NCI-H1417 treated with DMSO at 0.1 percent for 48 hours (cell line): ENCODE measurements at regions not wholly inside any gene's neighbourhood (a gene's known extent, or its start where the extent isn't known, plus 50 kb on each side); places are given as distances from the start of the nearest gene placed in this dataset.
"Not testable (repeated sequence)": the region's sequence is repeated elsewhere in the genome, so short reads cannot be mapped to it uniquely, and the experiment has no call there.

Source experiments
- DNase-seq: peaks from one replicate; lab custom pipeline; 2025; lab: John Stamatoyannopoulos, UW

DNA sequence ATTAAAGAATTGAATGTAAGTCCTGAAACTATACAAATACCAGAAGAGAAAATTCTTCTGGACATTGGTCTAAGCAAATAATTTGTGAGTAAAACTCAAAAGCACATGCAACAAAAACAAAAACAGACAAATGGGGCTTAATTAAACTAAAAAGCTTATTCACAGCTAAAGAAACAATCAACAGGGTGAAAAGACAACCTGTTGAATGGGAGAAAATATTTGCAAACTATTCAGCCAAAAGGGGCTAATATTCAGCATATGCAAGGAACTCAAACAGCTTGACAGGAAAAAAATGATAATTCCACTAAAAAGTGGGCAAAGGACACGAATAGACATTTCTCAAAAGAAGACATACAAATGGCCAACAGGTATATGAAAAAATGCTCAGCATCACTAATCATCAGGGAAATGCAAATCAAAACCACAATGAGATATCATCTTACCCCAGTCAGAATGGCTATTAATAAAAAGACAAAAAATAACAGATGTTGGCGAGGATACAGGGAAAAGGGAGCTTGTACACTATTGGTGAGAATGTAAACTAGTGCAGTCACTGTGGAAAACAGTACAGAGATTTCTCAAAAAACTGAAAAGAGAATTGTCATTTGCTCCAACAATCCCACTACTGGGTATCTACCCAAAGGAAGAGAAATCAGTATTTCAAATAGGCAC is 177.5 kb upstream of the RTL1 start:
- DNase-seq = no peak

DNA sequence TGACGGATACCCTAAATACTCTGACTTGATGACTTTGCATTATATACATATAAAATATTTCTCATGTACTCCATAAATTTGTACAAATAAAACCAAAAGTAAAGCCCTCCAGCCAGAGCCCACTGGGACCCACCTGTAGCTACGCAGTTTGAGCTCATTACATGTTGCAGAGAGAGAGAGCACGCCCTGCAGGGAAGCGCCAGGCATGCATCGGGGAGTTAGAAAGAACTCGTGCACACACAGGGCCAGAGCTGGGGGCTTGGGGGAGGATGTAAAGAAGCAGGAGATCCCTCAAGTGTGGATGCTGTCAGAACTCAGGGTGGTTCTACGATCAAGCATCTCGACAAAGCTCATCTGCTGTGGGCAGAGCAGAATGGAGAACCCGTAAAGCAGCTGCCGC is 178.5 kb upstream of the RTL1 start:
- DNase-seq = no peak

DNA sequence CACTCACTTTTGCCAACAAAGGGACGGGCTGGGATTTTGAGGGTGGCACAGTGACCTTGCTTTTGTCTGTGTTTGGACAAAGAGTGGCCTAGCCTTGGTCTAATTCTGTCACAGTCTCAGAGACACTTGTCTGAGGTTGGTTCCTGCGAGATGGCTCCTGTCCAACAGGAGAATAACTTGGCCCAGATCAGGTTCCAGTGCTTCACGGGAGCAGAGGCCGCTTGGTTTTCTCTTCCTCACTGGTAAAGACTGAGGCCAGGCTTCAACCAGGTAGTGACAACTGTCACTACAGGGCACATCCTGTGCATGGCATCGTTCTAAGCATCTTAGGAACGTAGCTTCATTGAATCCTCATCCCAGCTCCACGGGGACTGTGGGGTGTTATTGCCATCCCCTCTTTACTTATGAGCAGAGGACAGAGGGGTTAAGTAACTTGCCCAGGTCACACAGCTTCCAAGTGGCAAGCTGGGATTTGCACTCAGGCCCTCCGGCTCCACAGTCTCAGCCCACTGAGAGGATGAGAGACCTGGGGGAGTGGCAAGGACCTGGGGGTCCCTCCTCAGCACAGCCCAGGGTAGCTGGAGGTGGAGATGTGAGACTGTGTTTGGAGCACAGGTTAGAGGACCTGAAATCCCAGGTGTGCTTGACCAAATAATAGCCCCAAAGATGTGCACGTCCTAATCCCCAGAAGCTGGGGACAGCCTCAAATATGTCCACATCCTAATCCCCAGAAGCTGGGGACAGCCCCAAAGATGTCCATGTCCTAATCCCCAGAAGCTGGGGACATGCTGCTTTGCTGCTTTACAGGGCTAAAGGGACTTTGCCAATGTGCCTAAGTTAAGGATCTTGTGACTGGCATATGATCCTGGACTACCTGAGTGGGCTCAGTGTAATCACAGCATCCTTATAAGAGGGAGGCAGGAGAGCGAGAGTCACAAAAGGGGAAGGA is 179.2 kb upstream of the RTL1 start:
- DNase-seq = no peak

DNA sequence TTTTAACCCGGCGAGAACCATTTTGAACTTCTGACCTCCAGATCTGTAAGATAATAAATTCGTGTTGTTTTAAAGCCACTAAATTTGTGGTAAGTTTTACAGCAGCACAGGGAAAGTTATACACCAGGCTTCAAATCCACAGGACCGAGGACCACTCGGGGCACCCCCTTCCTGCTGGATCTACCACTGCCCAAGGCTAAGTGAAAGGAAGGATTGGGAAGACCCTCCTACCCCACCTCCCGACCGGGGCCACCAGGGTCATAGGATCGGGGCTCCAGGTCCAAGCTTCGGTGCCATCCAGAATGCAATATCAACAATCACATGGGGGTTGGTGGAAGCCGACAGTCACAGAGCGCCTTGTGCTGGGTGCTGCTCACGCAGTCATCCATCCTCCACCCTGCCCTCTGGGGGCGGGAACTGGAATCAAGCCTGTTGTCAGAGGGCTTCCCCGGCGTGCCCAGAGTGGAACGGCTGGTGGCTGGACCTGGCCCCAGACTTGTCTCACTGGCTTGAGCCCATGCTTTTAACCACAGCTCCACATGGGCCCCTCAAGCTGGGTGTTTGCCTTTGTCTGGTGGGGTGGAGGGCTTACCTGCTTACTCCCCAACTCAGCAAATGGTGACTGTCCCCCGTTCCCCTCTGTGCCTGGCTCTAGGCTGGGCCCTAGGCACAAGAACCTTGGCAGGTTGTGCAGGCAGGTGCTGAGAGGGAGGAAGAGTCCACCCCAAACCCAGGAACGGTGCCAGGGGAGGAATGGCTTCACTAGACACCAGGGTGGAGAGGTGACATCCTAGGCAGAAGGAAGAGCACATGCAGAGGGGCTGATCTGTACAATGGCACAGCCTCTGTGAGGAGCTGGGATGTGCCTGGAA is 180.3 kb upstream of the RTL1 start:
- no peak for DNase-seq

DNA sequence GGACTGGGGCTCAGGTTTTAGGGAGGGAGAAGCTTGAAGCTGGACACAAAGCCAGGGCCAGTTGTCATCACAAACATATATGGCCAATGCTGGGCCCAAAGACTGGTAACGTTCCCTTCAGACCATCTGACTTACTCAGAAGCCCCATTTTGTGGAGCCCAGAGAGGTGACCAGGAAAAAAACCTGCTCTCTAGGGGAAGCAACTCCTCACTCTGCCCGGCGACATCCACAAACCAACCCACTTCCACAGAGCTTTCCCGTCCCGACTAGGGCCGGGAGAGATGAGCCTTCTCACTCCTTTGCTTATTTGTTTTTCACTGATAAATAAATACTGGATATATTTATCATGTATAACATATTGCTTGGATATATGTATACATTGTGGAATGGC is 180.9 kb upstream of the RTL1 start:
- no peak for DNase-seq

DNA sequence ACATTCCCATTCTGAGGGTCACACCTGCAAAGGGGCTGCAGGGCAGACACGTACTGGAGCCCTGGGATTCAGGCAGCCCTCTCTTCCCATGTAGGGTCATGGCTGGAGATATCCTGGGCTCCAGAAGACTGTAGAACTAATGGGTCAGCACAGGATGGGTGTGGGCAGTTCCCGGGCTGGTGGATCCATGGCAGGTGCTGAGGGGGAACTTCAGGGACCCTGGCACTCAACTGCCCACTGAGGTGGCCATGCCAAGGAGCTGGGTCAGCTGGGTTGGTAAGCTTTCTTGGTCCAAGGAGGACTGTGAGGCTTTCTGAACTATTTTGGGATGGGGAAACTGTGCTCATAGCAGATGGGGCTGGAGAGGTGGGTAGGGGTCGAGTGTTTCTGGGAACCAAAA is 183.4 kb upstream of the RTL1 start:
- no peak for DNase-seq

DNA sequence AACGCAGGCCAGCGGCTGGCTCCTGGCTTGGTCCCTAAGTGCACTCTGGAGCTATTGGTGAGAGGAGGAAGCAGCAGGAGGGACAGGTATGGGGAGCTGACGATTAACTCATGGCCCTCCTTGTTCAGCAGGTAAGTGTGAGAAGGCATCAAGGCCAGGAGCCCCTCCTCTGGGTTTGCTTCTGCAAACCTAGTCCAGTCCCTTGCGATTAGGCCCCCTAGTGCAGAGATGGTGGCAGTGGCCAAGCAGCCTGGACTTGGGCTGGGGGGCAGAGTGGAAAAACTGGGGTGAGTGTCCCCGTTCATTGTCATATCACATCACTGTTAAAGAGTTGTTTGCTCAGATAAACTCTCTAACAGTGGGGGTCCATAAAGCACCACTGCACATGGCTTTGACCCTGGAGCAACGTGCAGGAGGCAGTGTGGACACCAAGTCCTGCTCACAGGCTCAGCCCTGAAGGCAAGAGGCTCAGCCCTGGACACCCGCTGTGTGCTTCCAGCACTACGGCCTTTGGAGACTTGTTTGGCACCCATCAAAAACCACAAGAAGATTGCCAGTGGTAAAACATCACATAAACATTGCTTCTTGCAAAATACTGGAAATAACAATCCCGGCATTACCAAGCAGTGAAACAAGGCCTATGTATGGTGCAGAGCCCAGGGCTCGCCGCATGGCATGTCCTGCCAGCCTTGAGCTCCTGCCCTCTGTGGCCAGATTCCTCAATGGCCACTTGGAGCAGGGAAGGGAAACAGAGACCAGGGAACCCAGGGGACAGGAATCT is 184.3 kb upstream of the RTL1 start:
- DNase-seq = no peak

DNA sequence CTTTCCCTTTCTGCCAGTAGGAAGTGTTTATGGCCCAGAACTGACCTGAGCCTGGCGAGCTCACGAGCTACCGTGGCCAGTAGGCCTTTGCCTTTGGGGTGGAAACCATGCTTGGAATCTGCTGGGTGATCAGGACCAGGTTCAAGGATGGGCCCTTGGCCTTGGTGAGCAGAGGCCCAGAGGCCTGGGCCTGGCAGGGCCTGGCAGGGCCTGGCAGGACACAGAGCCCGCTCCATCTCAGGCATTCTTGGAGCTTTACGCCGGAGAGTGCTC is 184.8 kb upstream of the RTL1 start:
- no peak for DNase-seq

DNA sequence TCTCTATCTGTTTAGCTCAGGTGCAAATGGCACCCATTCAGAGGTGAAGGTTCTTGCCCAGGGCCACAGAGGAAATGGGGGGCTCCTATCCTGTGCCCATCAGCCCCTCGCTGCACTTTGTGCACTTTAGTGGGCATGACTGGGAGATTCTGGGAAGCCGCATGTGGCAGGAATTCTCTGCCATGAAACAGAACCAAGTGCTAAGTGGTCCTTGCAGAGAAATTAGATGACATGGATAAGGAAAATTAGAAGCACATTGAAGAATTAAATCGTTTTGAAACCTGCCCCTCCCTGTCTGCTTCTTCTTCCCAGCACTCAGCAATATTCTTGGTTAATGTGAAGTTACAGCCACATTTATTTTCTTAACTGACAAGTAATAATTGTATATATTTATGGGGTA is 185.2 kb upstream of the RTL1 start:
- DNase-seq = no peak

DNA sequence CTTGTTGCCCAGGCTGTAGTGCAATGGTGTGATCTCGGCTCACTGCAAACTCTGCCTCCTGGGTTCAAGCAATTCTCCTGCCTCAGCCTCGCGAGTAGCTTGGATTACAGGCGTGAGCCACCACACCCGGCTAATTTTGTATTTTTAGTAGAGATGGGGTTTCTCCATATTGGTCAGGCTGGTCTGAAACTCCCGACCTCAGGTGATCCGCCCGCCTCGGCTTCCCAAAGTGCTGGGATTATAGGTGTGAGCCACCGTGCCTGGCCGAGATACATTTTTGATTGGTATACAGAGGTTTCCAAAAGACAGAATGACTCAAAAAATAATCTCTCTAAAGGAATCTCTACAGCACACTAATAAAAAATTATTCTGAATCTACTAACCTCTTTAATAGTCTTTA is 187.0 kb upstream of the RTL1 start:
- not testable (repeated sequence) for DNase-seq

DNA sequence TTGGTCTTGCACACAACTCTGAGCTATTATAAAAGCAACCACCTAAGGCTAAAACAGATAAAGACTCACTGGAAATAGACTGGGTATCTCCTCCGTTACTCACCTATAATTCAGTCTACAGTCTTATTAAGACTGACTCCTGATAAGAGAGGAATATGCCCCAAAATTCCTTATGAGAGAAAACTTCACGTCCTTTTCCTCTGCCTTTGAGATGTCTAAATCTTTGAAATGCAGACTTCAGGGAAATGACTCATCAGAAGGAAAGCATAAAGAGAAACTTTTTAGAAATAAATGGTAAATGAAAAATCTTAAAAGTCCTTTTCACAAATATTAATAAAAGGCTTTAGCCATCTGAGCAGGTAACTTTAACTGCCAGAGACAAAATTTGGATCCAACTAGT is 187.5 kb upstream of the RTL1 start:
- DNase-seq = no peak

DNA sequence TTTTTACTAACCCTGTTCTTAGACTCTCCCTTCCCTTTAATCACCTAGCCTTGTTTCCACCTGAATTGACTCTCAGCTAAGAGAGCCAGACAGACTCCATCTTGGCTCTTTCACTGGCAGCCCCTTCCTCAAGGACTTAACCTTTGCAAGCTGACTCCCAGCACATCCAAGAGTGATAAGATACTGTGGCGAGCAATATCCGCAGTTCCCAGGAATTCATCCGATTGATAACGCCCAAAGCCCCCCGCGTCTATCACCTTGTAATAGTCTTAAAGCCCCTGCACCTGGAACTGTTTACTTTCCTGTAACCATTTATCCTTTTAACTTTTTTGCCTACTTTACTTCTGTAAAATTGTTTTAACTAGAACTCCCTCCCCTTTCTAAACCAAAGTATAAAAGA is 191.4 kb upstream of the RTL1 start:
- not testable (repeated sequence) for DNase-seq

DNA sequence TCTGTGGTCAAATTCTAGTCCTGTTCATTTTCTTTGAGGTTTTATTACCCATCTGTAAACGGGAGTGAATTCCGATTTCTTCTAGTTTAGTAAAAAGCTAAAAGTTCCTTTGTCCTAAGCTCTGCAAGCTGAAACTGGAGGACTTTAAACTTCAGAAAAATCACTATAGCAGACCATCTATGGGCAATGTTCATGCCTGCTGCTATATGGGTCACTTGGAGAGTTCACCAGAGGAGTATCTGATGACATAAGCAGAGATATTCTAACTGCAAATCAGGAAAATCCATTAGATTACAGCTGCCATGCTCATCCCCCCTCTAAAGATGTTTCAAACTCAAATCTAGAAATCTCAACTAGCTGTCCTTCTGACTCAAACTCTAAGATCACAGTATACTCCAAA is 193.0 kb upstream of the RTL1 start:
- DNase-seq = no peak

DNA sequence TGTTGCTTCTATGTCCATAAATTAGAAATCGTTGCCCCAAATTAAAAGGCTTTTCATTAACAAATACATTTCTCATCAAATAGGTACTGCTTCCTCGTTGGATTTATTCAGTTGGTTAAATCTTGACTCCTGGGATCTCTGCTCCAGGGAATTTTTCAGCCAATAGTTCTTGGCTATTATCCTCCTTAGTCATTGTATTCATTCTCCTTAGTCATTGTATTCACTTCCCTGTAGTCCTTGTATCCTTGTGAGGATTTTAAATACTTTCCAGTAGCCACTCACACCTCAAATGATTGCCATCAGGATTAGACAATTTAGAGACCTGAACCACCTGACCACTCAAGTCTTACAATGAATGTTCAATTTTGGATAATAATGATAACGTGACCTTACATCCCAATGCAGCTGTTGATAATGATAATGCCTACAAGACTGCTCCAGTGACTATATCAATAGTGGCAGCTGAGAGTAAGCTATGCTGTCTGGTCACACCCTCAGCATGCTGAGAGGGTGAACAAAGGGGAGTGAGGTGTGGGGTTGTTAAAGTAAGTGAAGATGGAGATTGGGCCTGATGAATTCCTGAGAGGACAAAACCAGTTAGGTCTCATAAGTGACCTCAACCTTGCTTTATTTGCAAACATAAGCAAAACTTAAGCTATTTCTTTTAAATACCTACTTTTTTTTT is 193.7 kb upstream of the RTL1 start:
- DNase-seq = no peak

DNA sequence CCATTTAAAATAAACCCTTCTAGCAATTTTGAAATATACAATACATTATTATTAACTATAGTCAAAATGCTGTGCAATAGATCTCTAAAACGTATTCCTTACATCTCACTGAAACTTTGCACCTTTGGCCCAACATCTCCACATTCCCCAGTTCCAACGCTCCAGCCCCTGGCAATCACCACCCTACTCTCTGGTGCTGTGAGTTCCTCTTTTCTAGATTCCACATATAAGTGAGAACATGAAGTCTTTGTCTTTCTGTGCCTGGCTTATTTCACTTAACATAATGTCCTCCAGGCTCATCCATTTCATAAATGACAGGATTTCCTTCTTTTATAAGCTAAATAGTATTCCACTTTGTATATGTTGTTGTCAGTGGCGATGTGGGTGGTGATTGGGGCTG is 194.7 kb upstream of the RTL1 start:
- no peak for DNase-seq

DNA sequence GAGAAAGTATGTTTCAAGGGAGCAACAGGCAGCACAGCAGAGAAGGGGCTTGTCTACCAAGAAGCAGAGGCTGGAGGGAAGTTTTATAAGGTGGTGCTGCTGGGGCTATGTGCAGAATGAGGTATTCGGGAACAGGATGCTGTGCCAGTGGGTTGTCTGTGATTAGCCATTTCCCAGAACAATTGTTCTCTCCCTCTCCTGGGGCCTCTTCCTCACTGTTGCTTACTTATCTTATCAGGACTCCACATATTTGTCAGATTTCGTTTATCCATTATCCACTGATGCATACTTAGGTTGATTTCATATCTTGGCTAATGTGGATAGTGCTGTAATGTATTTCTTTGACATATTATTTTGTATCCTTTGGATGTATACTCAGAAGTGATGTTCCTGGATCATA is 195.1 kb upstream of the RTL1 start:
- DNase-seq = no peak

DNA sequence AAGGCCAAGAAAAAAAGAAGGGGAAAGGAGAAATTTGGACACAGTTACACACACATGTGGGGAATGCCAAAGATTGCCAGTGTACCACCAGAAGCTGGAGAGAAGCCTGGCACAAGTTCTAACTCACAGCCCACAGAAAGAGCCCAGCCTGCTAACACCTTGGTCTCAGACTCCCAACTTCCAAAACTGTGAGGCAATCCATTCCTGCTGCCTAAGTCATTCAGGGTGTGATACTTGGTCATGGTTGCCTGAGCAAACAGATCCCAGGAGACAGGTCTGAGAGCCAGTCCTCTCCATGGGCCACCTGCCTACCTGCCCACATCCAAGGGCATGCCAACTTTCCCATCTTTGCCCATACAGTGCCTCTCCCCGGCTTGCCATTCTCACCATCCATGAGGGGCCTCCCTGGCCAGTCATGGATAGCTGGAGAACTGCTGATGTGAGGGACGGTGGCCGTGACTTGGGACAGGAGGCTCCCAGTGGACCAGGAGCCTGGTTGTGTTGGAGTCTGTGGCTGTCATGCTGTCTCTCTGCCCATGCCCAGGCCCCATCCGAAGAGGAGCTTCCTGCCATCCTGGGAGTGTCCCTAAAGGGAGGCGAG is 198.0 kb upstream of the RTL1 start:
- no peak for DNase-seq

DNA sequence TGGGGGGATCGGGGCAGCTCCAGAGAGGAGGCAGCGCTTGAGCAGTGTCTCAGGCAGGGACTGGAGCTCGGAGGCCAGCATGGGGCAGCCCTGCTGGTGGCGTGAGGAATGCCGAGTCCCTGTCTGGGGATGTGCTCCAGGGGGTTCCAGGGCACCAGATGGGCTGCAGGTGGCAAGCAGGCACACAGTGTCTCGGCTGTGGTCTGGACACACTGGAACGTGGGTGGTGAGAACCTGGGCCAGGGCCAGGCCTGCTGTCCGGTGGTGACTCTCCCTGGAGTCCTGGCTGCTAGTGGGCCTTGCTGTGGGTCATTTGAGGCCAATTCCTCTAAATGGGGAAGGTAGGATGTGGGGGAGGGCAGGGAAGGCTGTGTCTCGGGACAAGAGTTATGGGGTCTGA is 199.4 kb upstream of the RTL1 start:
- DNase-seq = no peak

DNA sequence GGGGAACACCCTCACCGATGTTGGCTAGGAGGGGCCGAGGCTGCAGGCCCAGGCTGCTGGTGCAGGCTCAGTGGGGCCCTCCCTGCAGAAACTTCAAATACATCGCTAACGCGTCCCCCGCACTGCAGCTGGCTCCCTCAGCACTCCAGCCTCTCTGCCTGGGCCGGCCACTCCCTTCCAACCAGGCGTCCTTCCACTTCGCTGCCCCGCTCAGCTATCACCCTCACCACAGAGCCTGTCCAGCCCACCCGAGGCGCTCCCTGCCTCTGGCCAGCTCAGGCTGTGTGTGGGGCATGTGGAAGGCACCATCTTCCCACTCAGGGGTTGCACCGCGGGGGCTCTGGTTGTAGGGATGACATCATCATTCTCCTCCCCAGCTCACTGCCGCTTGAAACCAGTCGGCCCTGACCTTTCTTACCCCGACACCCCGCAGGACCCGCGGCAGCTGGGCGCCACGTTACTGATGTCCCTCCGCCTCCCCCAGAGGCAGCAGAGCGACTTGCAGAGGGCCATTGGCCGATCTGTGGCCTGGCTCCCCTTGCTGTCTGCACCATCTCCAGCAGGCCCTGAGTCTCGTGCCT is 199.9 kb upstream of the RTL1 start:
- no peak for DNase-seq

DNA sequence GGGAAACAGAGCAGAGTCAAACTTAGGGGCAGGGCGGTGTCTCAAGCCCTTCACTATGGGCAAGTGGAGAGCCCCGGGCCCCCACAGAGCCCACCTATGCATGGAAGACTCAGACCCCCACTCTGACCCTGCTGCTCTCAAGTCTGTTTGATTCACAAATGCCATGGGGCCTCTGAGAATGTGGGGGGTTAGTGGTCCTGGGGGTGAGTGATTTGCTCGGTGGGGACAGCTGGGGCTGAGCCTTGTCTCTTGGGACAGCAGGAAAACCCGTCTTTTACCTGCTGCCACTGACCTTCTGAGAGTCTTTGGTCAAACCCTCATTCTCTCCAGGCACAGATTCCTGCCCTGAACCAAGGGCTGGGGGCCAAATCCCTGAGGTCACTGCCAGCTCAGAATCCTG is 201.0 kb upstream of the RTL1 start:
- DNase-seq = no peak

DNA sequence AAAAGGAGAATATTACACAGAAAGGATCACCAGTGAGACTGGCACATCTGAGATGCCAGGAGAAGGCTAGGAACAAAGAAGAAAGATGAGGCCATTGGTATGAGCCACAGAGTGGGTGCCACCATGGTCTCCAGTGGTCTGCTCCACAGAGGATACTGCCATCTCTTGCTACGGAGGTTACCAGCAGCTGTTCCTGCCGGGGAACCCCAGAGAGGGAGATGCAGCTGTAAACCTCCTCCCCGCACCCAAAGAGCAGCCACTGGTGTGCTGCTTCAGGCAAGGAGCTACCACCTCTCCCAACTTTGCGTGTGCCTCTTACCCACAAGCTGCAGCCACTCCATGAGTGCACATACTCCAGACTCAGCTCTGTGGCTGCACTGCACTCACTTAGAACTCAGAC is 201.5 kb upstream of the RTL1 start:
- no peak for DNase-seq
